Suprapubic skin (tissue), 4 donors: ENCODE measurements at regions not wholly inside any gene's neighbourhood (a gene's known extent, or its start where the extent isn't known, plus 50 kb on each side); places are given as distances from the start of the nearest gene placed in this dataset.

Experiments
- DNase-seq, 2 donors: peaks; one replicate each; pipeline ENCODE4 v3.0.0-alpha.2; 2019; ENCODE audit warnings: low spot score in 2 of 2
- H3K27ac ChIP-seq: fragments of 200-600 bp; sonication (generic); one replicate; pipeline ENCODE4 v1.5.1; 2019
- H3K27me3 ChIP-seq: fragments of 200-600 bp; sonication (generic); one replicate; pipeline ENCODE4 v1.5.1; 2019
- H3K36me3 ChIP-seq: fragments of 200-600 bp; sonication (generic); one replicate; pipeline ENCODE4 v1.5.1; 2019
- H3K4me1 ChIP-seq: fragments of 200-600 bp; sonication (generic); one replicate; pipeline ENCODE4 v1.5.1; 2019
- H3K4me3 ChIP-seq: fragments of 200-600 bp; sonication (generic); one replicate; pipeline ENCODE4 v1.5.1; 2019; ENCODE audit warnings: mild to moderate bottlenecking
- H3K9me3 ChIP-seq: fragments of 200-600 bp; sonication (generic); one replicate; pipeline ENCODE4 v1.5.1; 2019
- CTCF ChIP-seq, 2 donors: fragments of 200-600 bp in 1 of 2; fragments of 450-650 bp in 1 of 2; sonication (generic) in 1 of 2; IDR thresholded peaks; one replicate each; pipeline ENCODE4 v1.5.1; 2016 to 2019; ENCODE audit warnings: antibody characterized with exemption in 2 of 2, mild to moderate bottlenecking in 1 of 2, moderate library complexity in 1 of 2
- EP300 ChIP-seq: sonication (generic); formaldehyde crosslinking; IDR thresholded peaks from one replicate; pipeline ENCODE4 v1.6.1; 2017; ENCODE audit warnings: antibody characterized with exemption
- POLR2A ChIP-seq, 2 donors: fragments of 450-650 bp; IDR thresholded peaks; one replicate each; pipeline ENCODE4 v1.6.1; 2017; ENCODE audit warnings: antibody characterized with exemption in 2 of 2, mild to moderate bottlenecking in 2 of 2, moderate library complexity in 2 of 2
- POLR2AphosphoS5 ChIP-seq, 3 donors: sonication (generic); formaldehyde crosslinking; IDR thresholded peaks; one replicate each; pipeline ENCODE4 v1.6.1; 2017; ENCODE audit warnings: antibody characterized with exemption in 3 of 3
- WGBS: methylation state at CpG from one replicate; pipeline ENCODE4 v1.1.5; 2018; 5-methylcytosine and 5-hydroxymethylcytosine counted together

- Histone ChIP-seq H3K9me3 (no peaks in the 10 kb centered on the region), H3K27me3 (no peaks in the 10 kb centered on the region), H3K27ac (no peak overlapping the region), H3K36me3 (no peaks in the 10 kb centered on the region), H3K4me1 (peaks cover 9% of the 10 kb centered on the region), H3K4me3 (no peak overlapping the region)
- DNase-seq: no peak
- TF ChIP-seq POLR2A (IDR thresholded peaks at IDR 0.05): no peak
- TF ChIP-seq POLR2AphosphoS5 (IDR thresholded peaks at IDR 0.05): no peak
- no peak for TF ChIP-seq CTCF (IDR thresholded peaks at IDR 0.05)
- TF ChIP-seq EP300: no peak
- WGBS: 81% methylated on average over 5 of the region's 5 CpGs
Measured at GRCh38 chr3:70386043-70386442, 73.6 kb upstream of the MDFIC2 start.

GRCh38 chr3:70383360-70383831, 71.0 kb upstream of the MDFIC2 start:
- DNase-seq: no peak
- Histone ChIP-seq H3K9me3 (no peaks in the 10 kb centered on the region), H3K27ac (no peak overlapping the region), H3K36me3 (no peaks in the 10 kb centered on the region), H3K27me3 (no peaks in the 10 kb centered on the region), H3K4me1 (peaks cover 9% of the 10 kb centered on the region), H3K4me3 (no peak overlapping the region)
- no peak for TF ChIP-seq POLR2A (IDR thresholded peaks at IDR 0.05)
- TF ChIP-seq CTCF (IDR thresholded peaks at IDR 0.05): no peak
- no peak for TF ChIP-seq EP300
- no peak for TF ChIP-seq POLR2AphosphoS5 (IDR thresholded peaks at IDR 0.05)
- WGBS: 56% methylated on average over 6 of the region's 6 CpGs

- Histone ChIP-seq H3K36me3 (no peaks in the 10 kb centered on the region), H3K4me3 (no peak overlapping the region)
Measured at GRCh38 chr3:70374179-70374578, 61.7 kb upstream of the MDFIC2 start.

More at GRCh38 chr3:70374179-70374578, 61.7 kb upstream of the MDFIC2 start:
- WGBS: 85% methylated on average over 4 of the region's 4 CpGs
- no peak for TF ChIP-seq CTCF (IDR thresholded peaks at IDR 0.05)
- TF ChIP-seq POLR2A (IDR thresholded peaks at IDR 0.05): no peak
- no peak for TF ChIP-seq EP300
- TF ChIP-seq POLR2AphosphoS5 (IDR thresholded peaks at IDR 0.05): no peak
- H3K27me3 ChIP-seq: peaks cover 6% of the 10 kb centered on the region
- H3K4me1 ChIP-seq: no peaks in the 10 kb centered on the region
- H3K9me3 ChIP-seq: no peaks in the 10 kb centered on the region
- DNase-seq: no peak
- H3K27ac ChIP-seq: no peak overlapping the region
